ENCODE measurements at regions not wholly inside any gene's neighbourhood (a gene's known extent, or its start where the extent isn't known, plus 50 kb on each side); places are given as distances from the start of the nearest gene placed in this dataset.

DNA sequence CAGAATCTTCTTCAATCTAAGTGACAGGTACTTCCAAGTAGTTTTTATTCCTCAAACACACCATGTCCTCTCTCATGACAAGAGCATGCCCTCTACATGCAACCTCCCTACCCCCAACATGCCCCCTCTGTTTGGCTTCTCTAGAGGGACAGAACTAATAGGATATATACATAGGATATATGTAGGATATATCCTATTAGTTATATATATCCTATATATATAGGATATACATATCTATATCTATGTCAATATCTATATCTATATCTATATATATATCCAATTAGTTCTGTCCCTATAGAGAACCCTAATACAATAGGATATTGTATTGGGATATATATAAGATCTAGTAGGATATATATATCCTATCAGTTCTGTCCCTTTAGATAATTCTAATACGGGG lies 701.9 kb upstream of the MIR17HG start:
- RAD21 ChIA-PET (ENCODE audit: low non-redundant PET in 1 of 2, low total read pairs in 2 of 2, uncharacterized antibody in 2 of 2, unreplicated experiment in 2 of 2): no interaction called here
- Histone ChIP-seq H4K20me1 (ENCODE audit: insufficient read depth) (no peaks in the 10 kb centered on the region), H3K27ac (ENCODE audit: low read depth, low read length) (no peak overlapping the region), H3K79me2 (ENCODE audit: insufficient read depth, low read length) (no peaks in the 10 kb centered on the region), H3K36me3 (ENCODE audit: control insufficient read depth in 1 of 2, insufficient read depth in 2 of 2, low read length in 2 of 2) (no peaks in the 10 kb centered on the region), H3K27me3 (ENCODE audit: insufficient read depth, low read length) (no peaks in the 10 kb centered on the region), H2AFZ (ENCODE audit: low read depth, low read length, poor library complexity, severe bottlenecking) (no peak overlapping the region), H3K9me3 (ENCODE audit: control insufficient read depth in 1 of 2, insufficient read depth in 1 of 2, low read depth in 1 of 2, low read length in 2 of 2) (no peaks in the 10 kb centered on the region), H3K4me2 (ENCODE audit: low read length) (no peak overlapping the region), H3K4me3 (replicated peaks in 1 of 2; ENCODE audit: low read depth in 1 of 2, low read length in 2 of 2) (no peak overlapping the region), H3K4me1 (ENCODE audit: control insufficient read depth in 1 of 2, insufficient read depth in 2 of 2, low read length in 2 of 2) (no peaks in the 10 kb centered on the region), H3K9ac (ENCODE audit: low read length) (no peak overlapping the region), H3K9me2 (ENCODE audit: insufficient read depth) (no peaks in the 10 kb centered on the region)
- TF ChIP-seq, protein P1, sequence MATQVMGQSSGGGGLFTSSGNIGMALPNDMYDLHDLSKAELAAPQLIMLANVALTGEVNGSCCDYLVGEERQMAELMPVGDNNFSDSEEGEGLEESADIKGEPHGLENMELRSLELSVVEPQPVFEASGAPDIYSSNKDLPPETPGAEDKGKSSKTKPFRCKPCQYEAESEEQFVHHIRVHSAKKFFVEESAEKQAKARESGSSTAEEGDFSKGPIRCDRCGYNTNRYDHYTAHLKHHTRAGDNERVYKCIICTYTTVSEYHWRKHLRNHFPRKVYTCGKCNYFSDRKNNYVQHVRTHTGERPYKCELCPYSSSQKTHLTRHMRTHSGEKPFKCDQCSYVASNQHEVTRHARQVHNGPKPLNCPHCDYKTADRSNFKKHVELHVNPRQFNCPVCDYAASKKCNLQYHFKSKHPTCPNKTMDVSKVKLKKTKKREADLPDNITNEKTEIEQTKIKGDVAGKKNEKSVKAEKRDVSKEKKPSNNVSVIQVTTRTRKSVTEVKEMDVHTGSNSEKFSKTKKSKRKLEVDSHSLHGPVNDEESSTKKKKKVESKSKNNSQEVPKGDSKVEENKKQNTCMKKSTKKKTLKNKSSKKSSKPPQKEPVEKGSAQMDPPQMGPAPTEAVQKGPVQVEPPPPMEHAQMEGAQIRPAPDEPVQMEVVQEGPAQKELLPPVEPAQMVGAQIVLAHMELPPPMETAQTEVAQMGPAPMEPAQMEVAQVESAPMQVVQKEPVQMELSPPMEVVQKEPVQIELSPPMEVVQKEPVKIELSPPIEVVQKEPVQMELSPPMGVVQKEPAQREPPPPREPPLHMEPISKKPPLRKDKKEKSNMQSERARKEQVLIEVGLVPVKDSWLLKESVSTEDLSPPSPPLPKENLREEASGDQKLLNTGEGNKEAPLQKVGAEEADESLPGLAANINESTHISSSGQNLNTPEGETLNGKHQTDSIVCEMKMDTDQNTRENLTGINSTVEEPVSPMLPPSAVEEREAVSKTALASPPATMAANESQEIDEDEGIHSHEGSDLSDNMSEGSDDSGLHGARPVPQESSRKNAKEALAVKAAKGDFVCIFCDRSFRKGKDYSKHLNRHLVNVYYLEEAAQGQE (IDR thresholded peaks at IDR 0.05; ENCODE audit: low read depth): no peak
- TF ChIP-seq CBX3 (IDR thresholded peaks at IDR 0.05; ENCODE audit: low read depth) (no peak), POLR2AphosphoS5 (IDR thresholded peaks at IDR 0.05; ENCODE audit: low read depth, low read length) (no peak), JUND (IDR thresholded peaks at IDR 0.05) (no peak), TCF7L2 (IDR thresholded peaks at IDR 0.05; ENCODE audit: borderline replicate concordance, extremely low read depth, insufficient read depth, insufficient read length) (no peak), ZNF274 (IDR thresholded peaks at IDR 0.05; ENCODE audit: low read depth, low read length) (no peak), FOSL1 (IDR thresholded peaks at IDR 0.05; ENCODE audit: low read depth) (no peak), EZH2 (IDR thresholded peaks at IDR 0.05) (no peak), SRF (IDR thresholded peaks at IDR 0.05; ENCODE audit: low read depth) (no peak), ZFX (IDR thresholded peaks at IDR 0.05) (no peak)
- TF ChIP-seq, protein P2, sequence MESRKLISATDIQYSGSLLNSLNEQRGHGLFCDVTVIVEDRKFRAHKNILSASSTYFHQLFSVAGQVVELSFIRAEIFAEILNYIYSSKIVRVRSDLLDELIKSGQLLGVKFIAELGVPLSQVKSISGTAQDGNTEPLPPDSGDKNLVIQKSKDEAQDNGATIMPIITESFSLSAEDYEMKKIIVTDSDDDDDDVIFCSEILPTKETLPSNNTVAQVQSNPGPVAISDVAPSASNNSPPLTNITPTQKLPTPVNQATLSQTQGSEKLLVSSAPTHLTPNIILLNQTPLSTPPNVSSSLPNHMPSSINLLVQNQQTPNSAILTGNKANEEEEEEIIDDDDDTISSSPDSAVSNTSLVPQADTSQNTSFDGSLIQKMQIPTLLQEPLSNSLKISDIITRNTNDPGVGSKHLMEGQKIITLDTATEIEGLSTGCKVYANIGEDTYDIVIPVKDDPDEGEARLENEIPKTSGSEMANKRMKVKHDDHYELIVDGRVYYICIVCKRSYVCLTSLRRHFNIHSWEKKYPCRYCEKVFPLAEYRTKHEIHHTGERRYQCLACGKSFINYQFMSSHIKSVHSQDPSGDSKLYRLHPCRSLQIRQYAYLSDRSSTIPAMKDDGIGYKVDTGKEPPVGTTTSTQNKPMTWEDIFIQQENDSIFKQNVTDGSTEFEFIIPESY (IDR thresholded peaks at IDR 0.05; ENCODE audit: extremely low read depth, insufficient replicate concordance, low read length): no peak
- TF ChIP-seq, protein P3, sequence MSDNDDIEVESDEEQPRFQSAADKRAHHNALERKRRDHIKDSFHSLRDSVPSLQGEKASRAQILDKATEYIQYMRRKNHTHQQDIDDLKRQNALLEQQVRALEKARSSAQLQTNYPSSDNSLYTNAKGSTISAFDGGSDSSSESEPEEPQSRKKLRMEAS (IDR thresholded peaks at IDR 0.05): no peak
- CTCF ChIA-PET: no interaction called here
- DNase-seq (ENCODE audit: low read depth, low spot score) (no peak), ATAC-seq (no peak)
- POLR2A ChIA-PET: no interaction called here
- intact Hi-C loops (cut with micrococcal nuclease): no loop called here
- BruUV-seq (replicated peaks): no TSS peak

Measured in HCT116 (cell line).